HG02798 (cell line): ENCODE measurements at regions not wholly inside any gene's neighbourhood (a gene's known extent, or its start where the extent isn't known, plus 50 kb on each side); places are given as distances from the start of the nearest gene placed in this dataset.
"Not testable (repeated sequence)": the region's sequence is repeated elsewhere in the genome, so short reads cannot be mapped to it uniquely, and the experiment has no call there.

Experiments used
- ATAC-seq: cut with Tn5 transposase; IDR thresholded peaks from one replicate; pipeline ENCODE4 v1.9.1; 2021; ENCODE audit warnings: mild to moderate bottlenecking; ENCODE audit not compliant: unreplicated experiment, poor library complexity

GRCh38 chrY:22113990-22114389, 68.7 kb downstream of the RBMY1F start:
- ATAC-seq = not testable (repeated sequence)

- ATAC-seq = not testable (repeated sequence)
Measured at GRCh38 chrY:22108165-22108564, 74.6 kb downstream of the RBMY1F start.

- not testable (repeated sequence) for ATAC-seq
Measured at GRCh38 chrY:22101547-22101946, 81.2 kb downstream of the RBMY1F start.

- not testable (repeated sequence) for ATAC-seq
Measured at GRCh38 chrY:22097310-22097709, 85.4 kb downstream of the RBMY1F start.

GRCh38 chrY:22085975-22086645, 96.6 kb downstream of the RBMY1F start:
- not testable (repeated sequence) for ATAC-seq

GRCh38 chrY:22072270-22072669, 110.5 kb downstream of the RBMY1F start:
- ATAC-seq = not testable (repeated sequence)

- ATAC-seq = not testable (repeated sequence)
Measured at GRCh38 chrY:22060149-22060548, 122.6 kb downstream of the RBMY1F start.

- ATAC-seq = peak; percentile 60
Measured at GRCh38 chrY:22013010-22013409, 95.2 kb upstream of the RBMY1E start.

GRCh38 chrY:22001163-22001562, 83.3 kb upstream of the RBMY1E start:
- not testable (repeated sequence) for ATAC-seq

GRCh38 chrY:21987222-21987621, 69.4 kb upstream of the RBMY1E start:
- ATAC-seq = not testable (repeated sequence)

- ATAC-seq = not testable (repeated sequence)
Measured at GRCh38 chrY:21980937-21981336, 63.1 kb upstream of the RBMY1E start.

- ATAC-seq = not testable (repeated sequence)
Measured at GRCh38 chrY:21980348-21980747, 62.5 kb upstream of the RBMY1E start.

GRCh38 chrY:21979106-21979505, 61.3 kb upstream of the RBMY1E start:
- not testable (repeated sequence) for ATAC-seq

- ATAC-seq = peak; percentile 40
Measured at GRCh38 chrY:21978204-21978603, 60.4 kb upstream of the RBMY1E start.
